ENCODE measurements at regions not wholly inside any gene's neighbourhood (a gene's known extent, or its start where the extent isn't known, plus 50 kb on each side); places are given as distances from the start of the nearest gene placed in this dataset.
"Not testable (repeated sequence)": the region's sequence is repeated elsewhere in the genome, so short reads cannot be mapped to it uniquely, and the experiment has no call there.

DNA sequence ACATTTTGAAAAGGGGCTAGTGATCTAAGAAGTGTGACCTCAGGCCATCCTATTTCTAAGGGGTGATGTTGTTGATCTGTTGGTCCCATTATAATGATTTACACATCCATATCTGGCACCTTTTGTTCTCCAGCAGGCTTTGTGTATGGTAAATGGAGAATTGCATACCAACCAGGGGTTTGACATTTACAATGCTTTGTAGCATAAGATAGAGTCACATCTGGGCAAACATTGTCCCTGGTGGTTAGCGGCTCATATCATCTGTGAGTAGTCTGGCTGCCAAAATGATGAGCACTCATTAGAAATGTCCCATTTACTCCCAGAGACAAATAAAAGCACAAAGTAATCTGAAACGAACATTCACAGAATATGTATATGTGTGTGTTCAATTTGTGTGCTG lies 1775.5 kb upstream of the CELF4 start:
- no peak for DNase-seq (ENCODE audit: low spot score)

DNA sequence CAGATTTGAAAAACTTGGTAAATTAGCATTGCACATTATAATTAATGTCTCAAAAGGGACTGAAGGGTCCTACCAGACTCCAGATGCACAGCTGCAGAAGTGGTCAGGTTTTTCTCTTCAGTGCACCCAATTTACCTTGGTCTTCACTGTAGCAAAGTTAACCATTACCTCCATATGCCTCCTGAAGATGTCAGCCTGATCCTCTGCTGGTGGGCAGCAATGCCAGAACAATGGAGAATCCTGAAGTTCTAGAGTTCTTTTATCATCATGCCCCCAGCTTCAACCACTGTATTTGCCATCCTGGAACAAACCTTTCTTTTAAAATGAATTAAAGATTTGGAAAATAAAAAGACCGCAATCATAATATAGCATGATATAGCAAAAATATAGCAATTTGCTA lies 1774.8 kb upstream of the CELF4 start:
- no peak for DNase-seq (ENCODE audit: low spot score)

DNA sequence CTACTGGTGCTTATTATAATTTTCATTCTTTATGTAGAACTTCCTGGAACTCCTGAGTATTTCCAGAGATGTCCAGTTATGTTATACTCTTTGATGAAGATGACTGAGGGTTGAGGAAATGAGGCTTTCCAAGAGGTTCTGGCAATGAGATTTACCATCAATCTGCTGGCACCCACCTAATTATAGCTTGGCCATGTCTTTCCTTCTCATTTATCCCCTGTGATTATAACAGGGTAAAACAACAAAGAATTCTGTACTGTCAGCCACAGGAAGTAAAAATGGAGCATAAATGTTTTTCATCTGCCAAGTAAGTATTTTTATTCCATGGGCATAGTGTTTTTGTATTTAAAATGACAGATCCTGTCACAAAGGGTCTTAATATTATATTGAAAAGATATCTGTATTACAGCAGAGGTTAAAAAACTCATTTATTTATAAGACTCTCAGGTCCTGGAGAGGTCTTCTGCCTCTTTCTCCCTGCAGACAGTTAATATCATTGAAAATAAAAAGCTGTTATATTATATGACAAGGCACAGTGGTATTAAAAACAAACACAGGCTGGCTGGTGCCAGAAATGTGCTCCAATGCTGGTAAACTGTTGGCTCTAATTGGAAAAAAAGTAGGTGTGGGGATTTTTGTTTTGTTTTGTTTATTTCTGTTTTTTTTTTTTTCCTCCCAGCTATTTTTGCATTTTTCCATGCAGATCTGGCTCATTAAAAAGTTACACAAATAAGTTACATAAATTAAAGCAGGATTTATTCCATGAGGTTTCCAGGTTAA lies 1764.1 kb upstream of the CELF4 start:
- DNase-seq (ENCODE audit: low spot score): no peak

DNA sequence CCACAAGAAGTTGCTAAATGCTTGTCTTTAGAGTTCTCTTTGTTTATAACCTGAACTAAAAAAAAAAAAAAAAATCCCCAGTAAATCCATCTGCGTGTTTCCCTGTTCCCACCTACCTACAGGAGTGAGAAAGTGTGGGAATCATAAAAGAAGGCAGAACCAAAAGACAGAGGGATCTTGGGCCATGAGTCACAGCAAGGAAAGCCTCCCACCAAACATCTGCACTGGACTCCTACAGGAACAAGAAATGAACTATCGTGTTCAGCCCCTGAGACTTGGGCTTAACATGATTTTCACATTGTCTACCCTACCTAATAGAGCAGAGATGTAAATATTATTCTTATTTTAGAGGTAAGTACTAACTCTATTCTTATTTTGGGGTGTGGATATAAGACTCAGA lies 1761.2 kb upstream of the CELF4 start:
- no peak for DNase-seq (ENCODE audit: low spot score)

DNA sequence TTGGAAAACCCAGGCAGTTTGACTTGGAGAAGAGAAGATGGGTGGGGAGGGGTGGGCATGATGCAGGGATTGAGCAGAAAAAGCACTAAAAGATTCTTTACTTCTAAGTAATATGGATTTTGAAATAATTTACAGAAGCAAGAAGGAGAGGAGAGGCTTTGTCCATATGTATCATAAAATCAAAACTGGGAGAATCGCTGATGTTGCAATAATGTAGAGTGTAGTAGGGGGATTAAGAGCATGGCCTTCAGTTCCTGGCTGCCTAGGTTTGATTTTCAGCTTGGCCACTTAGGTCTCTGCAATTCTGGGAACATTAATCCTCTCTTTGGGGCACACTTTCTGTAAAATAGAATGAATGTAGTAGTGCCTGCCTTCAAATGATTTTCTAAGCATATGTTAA lies 1760.4 kb upstream of the CELF4 start:
- no peak for DNase-seq (ENCODE audit: low spot score)

DNA sequence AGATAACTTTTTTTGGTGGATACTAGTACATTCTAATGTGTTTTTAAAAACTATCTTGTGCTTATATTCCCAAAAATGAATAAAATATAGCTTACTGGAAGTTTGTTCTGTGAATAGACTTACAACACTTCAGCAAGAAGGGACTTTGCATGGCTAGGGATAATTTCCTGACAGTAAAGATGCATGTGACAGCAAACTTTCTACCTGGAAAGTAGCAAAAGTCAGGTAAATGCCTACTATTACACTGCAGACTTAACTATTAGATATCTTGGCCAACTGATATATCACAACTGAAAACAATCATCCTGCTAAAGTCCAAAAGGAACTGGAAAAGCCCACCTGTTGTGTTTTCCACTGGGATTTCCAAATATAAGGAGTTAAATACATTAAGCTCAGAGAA lies 1753.5 kb upstream of the CELF4 start:
- DNase-seq (ENCODE audit: low spot score): no peak

DNA sequence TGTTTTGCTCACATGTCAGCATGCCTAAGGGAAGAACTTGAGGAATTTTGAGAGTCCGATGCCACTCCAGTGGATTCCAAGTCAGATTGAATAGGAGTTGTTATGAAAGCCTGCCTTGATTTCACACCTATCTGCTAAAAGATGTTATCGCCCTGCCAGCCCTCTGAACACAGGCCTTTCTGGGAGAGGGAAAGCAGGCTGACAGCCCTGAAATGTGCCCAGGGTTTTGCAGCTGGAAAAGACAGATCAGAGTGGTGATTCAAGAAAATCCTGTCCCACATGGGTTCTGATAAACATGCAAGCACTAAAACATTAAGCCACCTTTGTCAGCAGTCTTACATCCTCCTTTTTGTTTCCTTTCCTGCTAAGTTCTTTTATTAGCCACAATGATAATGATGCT lies 1752.9 kb upstream of the CELF4 start:
- DNase-seq (ENCODE audit: low spot score): peak; percentile 18

DNA sequence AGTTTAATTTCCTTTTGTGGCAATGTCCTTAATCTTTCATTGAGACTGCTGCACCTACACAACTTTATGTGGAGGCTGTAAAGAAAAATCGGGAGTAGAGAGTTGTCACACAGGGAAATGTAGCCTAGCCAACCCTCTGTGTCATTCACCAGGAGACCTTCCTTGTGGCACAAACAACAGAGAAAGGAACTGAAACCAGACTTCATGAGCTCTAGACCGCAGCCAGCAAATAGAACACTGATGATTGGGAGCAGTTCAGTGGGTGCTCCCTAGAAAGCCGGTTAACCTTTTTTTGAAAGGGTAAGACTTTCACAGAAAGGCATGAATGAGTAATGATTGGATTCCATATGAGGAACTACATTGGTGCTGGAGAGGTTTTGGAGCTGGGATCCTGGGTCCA lies 1752.4 kb upstream of the CELF4 start:
- DNase-seq (ENCODE audit: low spot score): peak; percentile 3

DNA sequence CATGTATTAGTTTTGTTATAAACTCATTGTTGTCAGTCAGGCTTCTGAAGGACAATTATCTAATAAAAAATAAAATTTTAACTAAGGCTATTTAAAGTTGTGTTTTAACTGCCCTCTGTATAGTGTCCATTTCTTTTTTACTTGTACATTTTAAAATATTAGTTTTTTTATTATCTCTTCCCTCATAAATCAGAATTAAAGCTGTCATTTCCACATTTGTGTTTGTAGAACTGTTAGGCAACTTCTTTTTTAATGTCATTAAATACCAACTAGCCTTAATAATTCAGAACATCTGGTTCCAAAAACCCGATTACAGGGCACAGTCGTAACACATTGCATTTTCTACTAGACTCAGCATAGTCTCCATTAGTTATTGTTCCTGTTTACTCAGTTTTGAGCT lies 1749.0 kb upstream of the CELF4 start:
- DNase-seq (ENCODE audit: low spot score): no peak

DNA sequence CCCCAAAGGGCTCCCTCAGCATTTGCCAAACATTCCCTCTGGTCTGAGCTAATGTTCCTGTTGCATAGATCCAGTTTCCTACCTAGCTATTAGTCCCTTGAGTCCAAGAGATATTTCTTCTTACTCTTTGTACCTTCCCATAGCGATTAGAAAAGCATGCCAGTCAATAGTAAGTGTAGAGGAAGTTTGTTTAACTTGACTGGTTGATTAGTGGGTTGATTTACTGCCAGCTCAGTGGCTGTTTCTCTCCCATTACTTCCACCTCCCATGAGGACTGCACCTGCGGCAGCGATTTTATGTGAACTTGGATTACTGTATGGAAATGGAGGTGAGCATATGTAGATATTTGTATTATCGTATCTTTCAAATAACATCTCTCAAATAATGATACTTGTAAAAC lies 1748.4 kb upstream of the CELF4 start:
- DNase-seq (ENCODE audit: low spot score): no peak

DNA sequence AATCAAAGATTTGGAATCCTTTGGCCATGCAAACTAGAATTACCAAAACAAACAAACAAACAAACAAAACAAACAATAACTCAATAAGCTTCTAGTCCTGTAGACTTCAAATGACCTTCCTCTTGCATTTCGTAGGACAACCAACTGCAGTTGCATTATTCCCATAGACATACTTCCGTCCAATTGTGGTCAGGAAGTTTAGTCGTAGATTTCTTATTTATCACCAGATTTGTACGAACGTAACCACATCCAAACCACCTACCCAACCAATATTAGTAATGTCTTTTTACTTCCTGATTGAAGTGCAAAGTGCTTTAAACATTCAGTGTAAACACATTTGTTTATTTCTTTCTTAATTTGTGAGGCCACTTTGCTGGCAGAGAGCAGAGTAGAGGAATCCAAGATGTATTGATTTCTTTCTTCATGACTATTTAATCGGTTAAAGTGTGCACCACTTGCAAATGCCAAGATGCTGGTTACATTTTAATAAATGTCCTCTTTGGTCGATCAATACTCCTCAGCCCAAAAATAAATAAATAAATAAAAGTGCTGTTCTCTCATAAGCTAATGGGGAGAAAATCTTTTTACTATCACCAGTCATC lies 1745.6 kb upstream of the CELF4 start:
- DNase-seq (ENCODE audit: low spot score): no peak

DNA sequence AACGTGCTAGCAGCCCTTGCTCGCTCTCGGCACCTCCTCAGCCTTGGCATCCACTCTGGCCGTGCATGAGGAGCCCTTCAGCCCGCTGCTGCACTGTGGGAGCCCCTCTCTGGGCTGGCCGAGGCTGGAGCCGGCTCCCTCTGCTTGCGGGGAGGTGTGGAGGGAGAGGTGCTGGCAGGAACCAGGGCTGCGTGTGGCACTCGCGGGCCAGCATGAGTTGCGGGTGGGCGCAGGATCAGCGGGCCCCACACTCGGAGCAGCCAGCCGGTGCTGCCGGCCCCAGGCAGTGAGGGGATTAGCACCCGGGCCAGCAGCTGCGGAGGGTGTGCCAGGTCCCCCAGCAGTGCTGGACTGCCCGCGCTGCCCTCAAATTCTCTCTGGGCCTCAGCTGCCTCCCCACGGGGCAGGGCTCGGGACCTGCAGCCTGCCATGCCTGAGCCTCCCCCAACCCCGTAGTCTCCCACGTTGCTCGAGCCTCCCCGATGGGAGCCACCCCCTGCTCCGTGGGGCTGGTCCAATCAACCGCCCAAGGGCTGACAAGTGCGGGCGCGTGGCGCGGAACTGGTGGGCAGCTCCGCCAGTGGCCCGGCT lies 1743.4 kb upstream of the CELF4 start:
- not testable (repeated sequence) for DNase-seq (ENCODE audit: low spot score)

DNA sequence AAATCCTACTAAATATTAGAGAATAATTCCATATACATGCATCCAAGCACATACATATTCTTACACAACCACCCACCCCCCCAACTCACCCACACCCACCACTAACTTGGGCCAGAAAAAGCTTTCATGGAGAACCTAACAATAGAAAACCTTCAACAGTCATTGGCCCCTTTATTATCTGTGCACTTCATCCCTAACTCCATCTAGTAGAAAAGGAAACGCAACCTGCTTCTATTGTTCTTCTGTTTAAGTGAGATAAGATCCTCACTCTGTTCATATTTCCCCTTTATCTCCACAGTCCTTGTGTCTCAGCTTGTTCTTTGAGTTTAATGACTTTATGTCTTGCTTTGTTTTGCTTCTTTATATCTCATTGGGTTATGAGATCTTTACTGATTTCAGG lies 1740.2 kb upstream of the CELF4 start:
- DNase-seq (ENCODE audit: low spot score): no peak

DNA sequence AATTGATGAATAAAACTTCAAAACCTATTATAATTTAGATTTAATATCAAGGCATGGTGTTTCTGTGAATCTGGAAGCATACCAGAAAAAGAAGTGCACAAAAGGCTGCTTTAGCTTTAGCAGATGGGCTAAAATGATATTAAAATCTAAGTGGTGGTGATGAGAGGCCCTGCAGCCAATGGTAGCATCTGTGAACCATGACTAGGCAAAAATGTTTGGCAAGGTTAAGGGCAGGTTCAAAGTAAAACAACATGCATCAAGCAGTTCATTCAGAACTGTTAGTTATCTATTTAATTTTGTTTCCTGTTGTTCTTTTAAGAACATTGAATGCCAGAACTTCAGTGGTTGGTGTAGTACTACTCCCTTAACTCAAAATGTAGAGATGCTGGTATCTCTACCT lies 1736.9 kb upstream of the CELF4 start:
- DNase-seq (ENCODE audit: low spot score): no peak

DNA sequence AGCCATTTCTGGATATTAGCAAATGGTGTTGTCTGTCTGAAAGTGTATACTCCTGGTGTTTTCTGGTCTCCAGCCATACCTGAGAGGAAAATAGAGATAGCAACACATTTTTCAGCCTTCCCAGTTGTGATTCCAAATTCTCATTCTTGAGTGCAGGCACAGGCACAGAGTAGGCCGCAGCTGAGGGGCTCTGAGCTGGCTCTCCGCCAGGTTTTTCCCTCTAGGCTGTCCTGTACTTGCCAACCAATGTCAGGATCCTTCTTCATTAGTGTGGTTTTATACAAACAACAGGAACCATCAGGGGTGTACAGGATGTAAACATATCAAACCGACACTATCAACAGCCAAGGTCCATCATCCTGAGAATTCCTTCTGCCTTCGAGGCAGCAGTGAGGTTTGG lies 1733.6 kb upstream of the CELF4 start:
- no peak for DNase-seq (ENCODE audit: low spot score)

DNA sequence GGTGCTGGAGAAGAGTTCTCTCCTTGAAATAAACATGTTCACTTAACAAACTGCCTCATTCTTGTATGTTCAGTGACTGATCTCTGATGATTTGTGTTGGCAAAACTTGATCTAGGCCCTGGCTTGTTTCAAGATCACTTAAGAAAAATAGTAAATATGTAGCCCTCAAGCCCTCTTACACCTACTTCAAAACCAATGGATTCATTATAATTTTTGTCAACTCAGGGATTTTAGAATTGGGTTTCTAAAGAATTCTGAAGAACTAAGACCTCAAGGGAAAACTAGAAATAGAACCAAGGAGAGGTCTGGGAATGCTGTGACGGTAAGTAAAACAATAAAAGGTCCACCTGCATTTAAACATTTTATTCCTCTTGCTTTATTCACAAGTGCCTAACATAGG lies 1731.6 kb upstream of the CELF4 start:
- no peak for DNase-seq (ENCODE audit: low spot score)

DNA sequence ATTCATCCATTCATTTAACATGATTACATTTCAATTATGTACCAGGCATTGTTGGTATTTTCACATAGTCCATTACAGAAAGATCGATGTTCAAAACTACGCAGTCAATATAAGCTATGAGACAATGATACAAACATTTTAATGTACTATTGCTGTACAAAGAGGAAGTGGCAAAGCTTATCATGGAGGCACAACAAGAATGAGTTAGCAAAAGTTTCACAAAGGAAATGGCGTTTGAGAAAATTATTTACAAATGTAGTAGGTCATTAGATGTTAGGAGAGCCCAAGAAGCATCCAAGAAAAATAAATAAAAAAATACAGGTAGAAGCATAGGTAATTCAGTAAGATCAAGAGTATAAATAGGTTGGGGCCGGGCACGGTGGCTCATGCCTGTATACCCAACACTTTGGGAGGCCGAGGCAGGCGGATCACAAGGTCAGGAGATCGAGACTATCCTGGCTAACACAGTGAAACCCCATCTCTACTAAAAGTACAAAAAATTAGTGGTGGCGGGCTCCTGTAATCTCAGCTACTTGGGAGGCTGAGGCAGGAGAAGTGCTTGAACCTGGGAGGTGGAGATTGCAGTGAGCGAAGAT lies 1730.8 kb upstream of the CELF4 start:
- DNase-seq (ENCODE audit: low spot score): no peak

DNA sequence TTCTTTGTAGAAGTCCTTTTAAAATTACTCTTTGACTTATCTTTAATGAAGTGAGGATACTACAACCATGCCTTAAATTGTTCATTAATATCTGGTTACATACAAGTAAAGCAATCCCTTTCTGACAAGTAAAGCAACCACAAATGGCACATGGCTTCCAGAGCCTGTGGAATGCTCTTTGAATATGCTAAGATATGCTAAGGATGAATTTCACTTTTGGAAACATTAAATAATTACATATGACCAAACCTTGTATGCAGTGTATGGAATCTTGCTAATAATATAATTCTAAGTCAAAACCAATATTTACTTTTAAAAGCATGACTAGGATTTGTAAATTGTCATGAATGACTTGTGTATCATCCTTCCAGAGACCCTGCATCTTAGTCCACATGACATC lies 1711.2 kb upstream of the CELF4 start:
- no peak for DNase-seq (ENCODE audit: low spot score)

DNA sequence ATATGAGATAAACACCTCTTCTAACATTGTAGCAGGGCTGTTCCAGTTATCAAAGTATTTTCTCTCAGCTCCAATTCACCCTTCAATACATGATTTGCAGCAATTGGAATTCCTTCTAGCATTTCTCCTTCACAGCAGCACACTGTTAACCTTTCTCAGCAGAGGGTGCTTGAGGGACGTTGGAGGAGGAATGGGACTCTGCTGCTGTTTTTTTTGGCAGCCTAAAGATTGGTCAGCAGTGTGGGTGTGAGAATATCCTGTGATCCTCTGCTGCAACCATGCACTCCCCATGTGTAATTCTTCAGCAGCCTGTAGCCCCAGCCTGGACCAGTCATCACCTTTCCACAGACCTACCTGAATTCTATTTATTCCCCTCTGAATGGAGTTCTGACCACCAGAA lies 1708.9 kb upstream of the CELF4 start:
- DNase-seq (ENCODE audit: low spot score): no peak

DNA sequence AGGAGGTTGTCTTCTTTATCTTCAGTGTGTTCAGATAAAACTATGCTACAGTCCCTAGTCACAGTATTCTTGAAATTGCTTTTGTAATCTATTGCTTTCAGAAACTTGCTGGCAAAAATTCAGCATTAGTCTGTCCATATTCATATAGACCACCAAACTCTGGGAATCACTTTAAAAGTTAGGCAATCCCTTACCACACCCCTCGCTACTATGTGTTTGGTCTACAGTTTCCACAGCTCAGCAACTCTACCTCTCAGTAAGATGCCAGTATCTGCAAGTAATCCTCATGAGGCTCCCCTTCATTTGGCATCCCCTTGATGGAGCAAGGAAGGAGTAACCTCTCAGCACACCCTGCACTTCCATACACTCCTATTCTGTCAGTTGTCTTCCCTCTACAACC lies 1706.6 kb upstream of the CELF4 start:
- DNase-seq (ENCODE audit: low spot score): no peak

DNA sequence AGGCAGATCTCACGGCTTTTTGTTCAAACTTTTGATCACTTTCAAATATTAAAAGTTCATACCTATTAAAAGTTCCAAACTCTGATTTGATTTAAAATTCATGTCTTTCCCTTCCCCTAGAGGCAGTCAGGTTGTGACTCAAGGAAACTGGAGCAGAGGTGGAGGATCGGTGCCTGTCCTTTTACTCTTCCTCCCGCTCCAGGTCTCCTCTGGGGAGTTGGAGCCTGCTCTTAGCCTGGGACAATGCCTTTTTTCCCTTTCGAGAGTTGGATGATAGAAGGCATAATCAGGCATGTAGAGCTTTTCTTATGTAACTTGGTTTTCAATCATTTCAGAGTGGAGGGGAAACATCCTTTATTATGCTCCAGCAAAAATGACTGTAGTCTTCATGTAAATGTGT lies 1706.1 kb upstream of the CELF4 start:
- DNase-seq (ENCODE audit: low spot score): no peak

DNA sequence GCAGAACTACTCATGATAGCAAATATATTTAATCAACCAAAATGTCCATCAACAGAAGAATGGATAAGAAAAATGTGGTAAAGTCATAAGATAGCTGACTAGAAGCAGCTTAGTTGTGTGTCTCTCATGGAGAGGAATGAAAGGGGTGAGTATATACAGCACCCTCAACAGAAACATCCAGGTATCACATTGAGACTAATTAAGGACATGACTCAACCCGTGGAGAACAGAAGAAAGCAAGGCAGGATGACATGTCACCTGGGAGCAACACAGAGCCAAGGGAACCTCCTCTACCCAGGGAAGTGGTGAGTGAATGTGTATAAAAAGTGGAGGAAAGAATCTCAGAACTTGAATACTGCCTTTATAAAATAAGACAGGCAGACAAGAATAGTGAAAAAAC lies 1695.0 kb upstream of the CELF4 start:
- no peak for DNase-seq (ENCODE audit: low spot score)

DNA sequence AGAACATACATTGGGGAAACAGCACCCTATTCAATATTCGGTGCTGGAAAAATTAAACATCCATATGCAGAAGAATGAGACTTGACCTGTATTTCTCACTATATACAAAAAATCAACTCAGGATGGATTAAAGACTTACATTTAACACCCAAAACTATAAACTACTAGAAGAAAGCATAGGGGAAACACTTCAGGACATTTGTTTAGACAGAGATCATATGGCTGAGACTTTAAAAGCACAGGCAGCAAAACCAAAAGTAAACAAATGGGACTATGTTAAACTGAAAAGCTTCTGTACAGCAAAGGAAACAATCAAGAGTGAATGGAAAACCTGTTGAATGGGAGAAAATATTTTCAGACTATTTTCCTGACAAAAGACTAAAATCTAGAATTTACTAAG lies 1694.1 kb upstream of the CELF4 start:
- DNase-seq (ENCODE audit: low spot score): no peak
